Astrocyte (in vitro differentiated cells and primary cell): ENCODE measurements at regions not wholly inside any gene's neighbourhood (a gene's known extent, or its start where the extent isn't known, plus 50 kb on each side); places are given as distances from the start of the nearest gene placed in this dataset.
A peak's percentile ranks its signal among the peaks of the same experiment; 100 is the strongest.

Experiments used
- DNase-seq: peaks from one replicate; pipeline ENCODE4 v3.0.0-alpha.2; 2010; ENCODE audit warnings: low read depth
- FAIRE-seq: peaks from 2 replicates; lab custom pipeline; 2011; peaks lifted over from hg19 to GRCh38; lab: Jason Lieb, UNC
- H2AFZ ChIP-seq: 2 replicates; pipeline ENCODE4 v1.6.0; 2012; ENCODE audit warnings: low read depth, low read length, inconsistent platforms
- H3K27ac ChIP-seq: 2 replicates; pipeline ENCODE4 v1.5.1; 2011; ENCODE audit warnings: low read depth, low read length, inconsistent platforms
- H3K27me3 ChIP-seq: 2 replicates; pipeline ENCODE4 v1.6.0; 2011; ENCODE audit warnings: low read length, inconsistent platforms; ENCODE audit not compliant: insufficient read depth
- H3K36me3 ChIP-seq: 2 replicates; pipeline ENCODE4 v1.5.1; 2011; ENCODE audit warnings: low read length, inconsistent platforms; ENCODE audit not compliant: insufficient read depth
- H3K4me1 ChIP-seq: 2 replicates; pipeline ENCODE4 v1.5.1; 2011; ENCODE audit warnings: low read length, inconsistent platforms; ENCODE audit not compliant: insufficient read depth
- H3K4me2 ChIP-seq: 2 replicates; pipeline ENCODE4 v1.6.0; 2012; ENCODE audit warnings: low read length, inconsistent platforms
- H3K4me3 ChIP-seq: 2 replicates; pipeline ENCODE4 v1.5.1; 2011; ENCODE audit warnings: low read depth, mild to moderate bottlenecking, low read length, inconsistent platforms; ENCODE audit not compliant: insufficient read depth
- H3K79me2 ChIP-seq: 2 replicates; pipeline ENCODE4 v1.6.0; 2012; ENCODE audit warnings: mild to moderate bottlenecking, low read length, inconsistent platforms; ENCODE audit not compliant: insufficient read depth
- H3K9ac ChIP-seq: 2 replicates; pipeline ENCODE4 v1.6.0; 2012; ENCODE audit warnings: mild to moderate bottlenecking, low read length, inconsistent platforms
- H3K9me3 ChIP-seq: 2 replicates; pipeline ENCODE4 v1.5.1; 2012; ENCODE audit warnings: low read depth, mild to moderate bottlenecking, low read length, inconsistent platforms; ENCODE audit not compliant: insufficient read depth
- H4K20me1 ChIP-seq: 2 replicates; pipeline ENCODE4 v1.6.0; 2012; ENCODE audit warnings: low read length, inconsistent platforms; ENCODE audit not compliant: insufficient read depth
- H3K27ac Mint-ChIP-seq: one replicate; pipeline ENCODE4 v1.8.0; 2021; ENCODE audit warnings: mild to moderate bottlenecking, mixed read lengths; ENCODE audit not compliant: unreplicated experiment
- H3K27me3 Mint-ChIP-seq: one replicate; pipeline ENCODE4 v1.8.0; 2021; ENCODE audit warnings: low read depth, mixed read lengths; ENCODE audit not compliant: unreplicated experiment
- H3K36me3 Mint-ChIP-seq: one replicate; pipeline ENCODE4 v1.8.0; 2021; ENCODE audit warnings: low read depth, mixed read lengths; ENCODE audit not compliant: unreplicated experiment
- H3K4me1 Mint-ChIP-seq: one replicate; pipeline ENCODE4 v1.8.0; 2021; ENCODE audit warnings: low read depth, mixed read lengths; ENCODE audit not compliant: unreplicated experiment
- H3K4me3 Mint-ChIP-seq: one replicate; pipeline ENCODE4 v1.8.0; 2021; ENCODE audit warnings: mild to moderate bottlenecking, moderate library complexity, mixed read lengths; ENCODE audit not compliant: unreplicated experiment
- H3K9me3 Mint-ChIP-seq: one replicate; pipeline ENCODE4 v1.8.0; 2021; ENCODE audit warnings: mild to moderate bottlenecking, mixed read lengths; ENCODE audit not compliant: unreplicated experiment
- CTCF ChIP-seq: IDR thresholded peaks from 2 replicates; pipeline ENCODE4 v1.5.1; 2011; ENCODE audit warnings: low read depth, mild to moderate bottlenecking, inconsistent platforms, low read length, moderate library complexity; ENCODE audit not compliant: insufficient read depth
- EZH2 ChIP-seq: IDR thresholded peaks from 2 replicates; pipeline ENCODE4 v1.6.1; 2012; ENCODE audit warnings: mild to moderate bottlenecking, low read length, inconsistent platforms; ENCODE audit not compliant: insufficient read depth

- Histone ChIP-seq H3K27ac (no peak overlapping the region), H3K4me1 (no peaks in the 10 kb centered on the region), H4K20me1 (no peaks in the 10 kb centered on the region), H2AFZ (no peak overlapping the region), H3K79me2 (no peaks in the 10 kb centered on the region), H3K4me2 (no peak overlapping the region), H3K36me3 (no peaks in the 10 kb centered on the region), H3K27me3 (no peaks in the 10 kb centered on the region), H3K9me3 (no peaks in the 10 kb centered on the region), H3K9ac (no peak overlapping the region), H3K4me3 (no peak overlapping the region)
- TF ChIP-seq EZH2: no peak
- TF ChIP-seq CTCF: no peak
- DNase-seq (peak; percentile 3), FAIRE-seq (no peak)
- Mint-ChIP-seq H3K27ac (no peak overlapping the region), H3K27me3 (no peaks in the 10 kb centered on the region), H3K9me3 (no peaks in the 10 kb centered on the region), H3K36me3 (no peaks in the 10 kb centered on the region), H3K4me1 (peaks cover 4% of the 10 kb centered on the region), H3K4me3 (no peak overlapping the region)
Observed at GRCh38 chr12:74770552-74770951, 232.9 kb downstream of the ATXN7L3B start.

- Histone ChIP-seq H3K79me2 (no peaks in the 10 kb centered on the region), H3K36me3 (no peaks in the 10 kb centered on the region), H3K4me3 (no peak overlapping the region), H2AFZ (no peak overlapping the region), H4K20me1 (no peaks in the 10 kb centered on the region), H3K9ac (no peak overlapping the region), H3K4me1 (peaks cover 10% of the 10 kb centered on the region), H3K9me3 (no peaks in the 10 kb centered on the region), H3K4me2 (no peak overlapping the region), H3K27me3 (no peaks in the 10 kb centered on the region), H3K27ac (peak overlapping the region; percentile 28)
- Mint-ChIP-seq H3K27me3 (no peaks in the 10 kb centered on the region), H3K4me3 (no peak overlapping the region), H3K36me3 (no peaks in the 10 kb centered on the region), H3K9me3 (no peaks in the 10 kb centered on the region), H3K27ac (peak overlapping the region; percentile 15), H3K4me1 (peaks cover 19% of the 10 kb centered on the region)
- FAIRE-seq: no peak
- TF ChIP-seq CTCF (no peak), EZH2 (no peak)
- no peak for DNase-seq
Observed at GRCh38 chr12:74775276-74775675, 237.6 kb downstream of the ATXN7L3B start.

- Histone ChIP-seq H3K4me1 (peaks cover 20% of the 10 kb centered on the region), H3K79me2 (no peaks in the 10 kb centered on the region), H3K4me2 (no peak overlapping the region), H3K9me3 (no peaks in the 10 kb centered on the region), H3K27me3 (no peaks in the 10 kb centered on the region), H3K27ac (no peak overlapping the region), H3K4me3 (no peak overlapping the region), H3K36me3 (no peaks in the 10 kb centered on the region), H2AFZ (no peak overlapping the region), H3K9ac (no peak overlapping the region), H4K20me1 (no peaks in the 10 kb centered on the region)
- Mint-ChIP-seq H3K27me3 (no peaks in the 10 kb centered on the region), H3K27ac (no peak overlapping the region), H3K36me3 (no peaks in the 10 kb centered on the region), H3K9me3 (no peaks in the 10 kb centered on the region), H3K4me1 (peaks cover 25% of the 10 kb centered on the region), H3K4me3 (no peak overlapping the region)
- FAIRE-seq (no peak), DNase-seq (no peak)
- no peak for TF ChIP-seq EZH2
- no peak for TF ChIP-seq CTCF
Observed at GRCh38 chr12:74776378-74776777, 238.7 kb downstream of the ATXN7L3B start.
